HFF-Myc (cell line): ENCODE measurements at regions not wholly inside any gene's neighbourhood (a gene's known extent, or its start where the extent isn't known, plus 50 kb on each side); places are given as distances from the start of the nearest gene placed in this dataset.

Source experiments
- DNase-seq: peaks from one replicate; pipeline ENCODE4 v3.0.0-alpha.2; 2011; ENCODE audit warnings: low read depth; ENCODE audit errors: extremely low read depth
- H3K4me3 ChIP-seq: replicated peaks from 2 replicates; pipeline ENCODE4 v1.5.1; 2011; ENCODE audit warnings: low read depth, mild to moderate bottlenecking, control low read depth, low read length
- CTCF ChIP-seq: IDR thresholded peaks from 2 replicates; pipeline ENCODE4 v1.5.1; 2012; ENCODE audit warnings: mild to moderate bottlenecking, low read depth, low read length, control low read depth; ENCODE audit errors: missing control alignments

GRCh38 chr6:92363111-92363510 is 1056.2 kb downstream of the EPHA7 start:
- TF ChIP-seq CTCF = no peak
- H3K4me3 ChIP-seq = no peak overlapping the region
- DNase-seq = no peak

GRCh38 chr6:92362404-92362803 is 1057.0 kb downstream of the EPHA7 start:
- H3K4me3 ChIP-seq = no peak overlapping the region
- DNase-seq = no peak
- TF ChIP-seq CTCF = no peak

- DNase-seq = no peak
- H3K4me3 ChIP-seq = no peak overlapping the region
- no peak for TF ChIP-seq CTCF
These were observed 1057.4 kb downstream of the EPHA7 start for GRCh38 chr6:92361990-92362389.

- no peak for DNase-seq
- no peak for TF ChIP-seq CTCF
These were observed 1065.0 kb downstream of the EPHA7 start for GRCh38 chr6:92354270-92354829.

GRCh38 chr6:92352130-92352529 is 1067.2 kb downstream of the EPHA7 start:
- no peak for TF ChIP-seq CTCF
- DNase-seq = no peak
- no peak overlapping the region for H3K4me3 ChIP-seq

More at GRCh38 chr6:92354270-92354829, 1065.0 kb downstream of the EPHA7 start:
- H3K4me3 ChIP-seq = no peak overlapping the region

- no peak overlapping the region for H3K4me3 ChIP-seq
- TF ChIP-seq CTCF = no peak
- DNase-seq = no peak
These were observed 1078.2 kb downstream of the EPHA7 start for GRCh38 chr6:92341201-92341600.

- H3K4me3 ChIP-seq = no peak overlapping the region
- no peak for TF ChIP-seq CTCF
- DNase-seq = no peak
These were observed 1079.3 kb downstream of the EPHA7 start for GRCh38 chr6:92339936-92340640.
